ENCODE measurements at regions not wholly inside any gene's neighbourhood (a gene's known extent, or its start where the extent isn't known, plus 50 kb on each side); places are given as distances from the start of the nearest gene placed in this dataset.

DNA sequence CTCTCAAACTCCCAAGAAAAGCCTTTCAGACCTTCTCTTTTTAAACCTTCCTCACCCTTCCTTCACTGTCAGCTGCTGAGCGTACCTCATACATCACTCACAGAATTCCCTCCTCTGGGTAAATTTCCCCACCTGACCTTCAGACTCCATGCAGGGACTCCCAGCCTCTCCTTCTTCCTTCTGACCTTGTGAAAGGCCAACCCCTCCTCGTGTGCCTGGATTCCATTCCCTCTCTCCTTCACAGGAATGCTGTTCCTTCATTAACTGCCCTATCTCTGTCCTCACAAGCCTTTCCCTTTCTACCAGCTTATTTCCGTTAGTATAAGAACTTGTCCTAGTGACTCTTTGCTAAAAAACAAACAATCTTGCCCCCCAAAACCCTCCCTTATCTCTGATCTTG is 69.7 kb upstream of the MME start:
- ATAC-seq (ENCODE audit: low read depth) (no peak), DNase-seq (no peak)
- Mint-ChIP-seq H3K27me3 (no peaks in the 10 kb centered on the region), H3K36me3 (ENCODE audit: low read depth) (no peaks in the 10 kb centered on the region), H3K27ac (no peak overlapping the region), H3K4me3 (no peak overlapping the region), H3K9me3 (peaks cover 2% of the 10 kb centered on the region), H3K4me1 (no peaks in the 10 kb centered on the region)
- TF ChIP-seq, protein P1, sequence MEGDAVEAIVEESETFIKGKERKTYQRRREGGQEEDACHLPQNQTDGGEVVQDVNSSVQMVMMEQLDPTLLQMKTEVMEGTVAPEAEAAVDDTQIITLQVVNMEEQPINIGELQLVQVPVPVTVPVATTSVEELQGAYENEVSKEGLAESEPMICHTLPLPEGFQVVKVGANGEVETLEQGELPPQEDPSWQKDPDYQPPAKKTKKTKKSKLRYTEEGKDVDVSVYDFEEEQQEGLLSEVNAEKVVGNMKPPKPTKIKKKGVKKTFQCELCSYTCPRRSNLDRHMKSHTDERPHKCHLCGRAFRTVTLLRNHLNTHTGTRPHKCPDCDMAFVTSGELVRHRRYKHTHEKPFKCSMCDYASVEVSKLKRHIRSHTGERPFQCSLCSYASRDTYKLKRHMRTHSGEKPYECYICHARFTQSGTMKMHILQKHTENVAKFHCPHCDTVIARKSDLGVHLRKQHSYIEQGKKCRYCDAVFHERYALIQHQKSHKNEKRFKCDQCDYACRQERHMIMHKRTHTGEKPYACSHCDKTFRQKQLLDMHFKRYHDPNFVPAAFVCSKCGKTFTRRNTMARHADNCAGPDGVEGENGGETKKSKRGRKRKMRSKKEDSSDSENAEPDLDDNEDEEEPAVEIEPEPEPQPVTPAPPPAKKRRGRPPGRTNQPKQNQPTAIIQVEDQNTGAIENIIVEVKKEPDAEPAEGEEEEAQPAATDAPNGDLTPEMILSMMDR (IDR thresholded peaks at IDR 0.05): no peak
- CTCF ChIA-PET: no interaction called here
- intact Hi-C loops (cut with micrococcal nuclease): no loop called here
- POLR2A ChIA-PET: no interaction called here

DNA sequence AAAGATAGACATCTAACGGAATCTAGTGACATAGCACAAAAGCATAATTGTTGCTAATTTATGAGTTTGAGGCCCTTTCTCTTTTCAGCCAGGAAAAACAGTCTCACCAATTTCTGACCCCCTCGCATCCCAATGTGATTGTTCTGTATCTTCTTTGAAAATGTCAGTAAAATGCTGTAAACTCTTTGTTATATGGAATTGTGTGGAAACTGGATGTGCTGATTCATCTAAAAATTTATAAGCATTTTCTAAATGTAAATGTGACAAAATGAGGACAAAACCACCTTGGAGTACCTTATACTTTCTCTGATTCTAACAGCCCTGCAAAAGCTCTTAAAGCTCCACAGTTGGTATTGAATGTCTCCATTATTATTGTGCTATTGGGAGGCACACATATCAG is 70.9 kb upstream of the MME start:
- H3K9me3 Mint-ChIP-seq: peaks cover 2% of the 10 kb centered on the region
- no peaks in the 10 kb centered on the region for H3K27me3 Mint-ChIP-seq
- intact Hi-C loops (cut with micrococcal nuclease): no loop called here
- no peaks in the 10 kb centered on the region for H3K4me1 Mint-ChIP-seq
- H3K4me3 Mint-ChIP-seq: no peak overlapping the region
- no peaks in the 10 kb centered on the region for H3K36me3 Mint-ChIP-seq (ENCODE audit: low read depth)
- TF ChIP-seq, protein P1 (IDR thresholded peaks at IDR 0.05): no peak
- no peak for DNase-seq
- ChIA-PET CTCF (no interaction called here), POLR2A (no interaction called here)
- no peak overlapping the region for H3K27ac Mint-ChIP-seq
- no peak for ATAC-seq (ENCODE audit: low read depth)

DNA sequence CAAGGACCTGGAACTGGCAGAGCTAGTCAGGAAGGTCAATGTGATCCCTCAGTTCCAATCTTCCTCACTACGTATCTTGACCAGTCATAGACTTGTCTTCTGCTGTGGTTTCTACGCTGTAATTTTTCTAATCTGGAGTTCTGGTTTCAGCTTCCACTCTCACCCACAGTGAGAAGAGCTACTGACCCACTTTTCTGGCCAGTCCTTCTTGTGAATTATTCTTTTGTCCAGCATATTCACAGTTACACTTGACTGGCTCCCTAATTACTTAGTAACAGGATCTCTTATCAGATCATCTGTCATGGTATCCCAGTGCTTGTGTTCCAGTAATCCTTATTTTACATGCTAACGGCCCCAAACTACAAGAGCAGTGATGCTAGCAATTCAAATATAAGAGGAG is 72.4 kb upstream of the MME start:
- Mint-ChIP-seq H3K27me3 (no peaks in the 10 kb centered on the region), H3K9me3 (peaks cover 4% of the 10 kb centered on the region), H3K36me3 (ENCODE audit: low read depth) (no peaks in the 10 kb centered on the region), H3K4me3 (no peak overlapping the region), H3K4me1 (no peaks in the 10 kb centered on the region), H3K27ac (no peak overlapping the region)
- DNase-seq (no peak), ATAC-seq (ENCODE audit: low read depth) (no peak)
- TF ChIP-seq, protein P1 (IDR thresholded peaks at IDR 0.05): no peak
- ChIA-PET POLR2A (no interaction called here), CTCF (no interaction called here)
- intact Hi-C loops (cut with micrococcal nuclease): no loop called here

DNA sequence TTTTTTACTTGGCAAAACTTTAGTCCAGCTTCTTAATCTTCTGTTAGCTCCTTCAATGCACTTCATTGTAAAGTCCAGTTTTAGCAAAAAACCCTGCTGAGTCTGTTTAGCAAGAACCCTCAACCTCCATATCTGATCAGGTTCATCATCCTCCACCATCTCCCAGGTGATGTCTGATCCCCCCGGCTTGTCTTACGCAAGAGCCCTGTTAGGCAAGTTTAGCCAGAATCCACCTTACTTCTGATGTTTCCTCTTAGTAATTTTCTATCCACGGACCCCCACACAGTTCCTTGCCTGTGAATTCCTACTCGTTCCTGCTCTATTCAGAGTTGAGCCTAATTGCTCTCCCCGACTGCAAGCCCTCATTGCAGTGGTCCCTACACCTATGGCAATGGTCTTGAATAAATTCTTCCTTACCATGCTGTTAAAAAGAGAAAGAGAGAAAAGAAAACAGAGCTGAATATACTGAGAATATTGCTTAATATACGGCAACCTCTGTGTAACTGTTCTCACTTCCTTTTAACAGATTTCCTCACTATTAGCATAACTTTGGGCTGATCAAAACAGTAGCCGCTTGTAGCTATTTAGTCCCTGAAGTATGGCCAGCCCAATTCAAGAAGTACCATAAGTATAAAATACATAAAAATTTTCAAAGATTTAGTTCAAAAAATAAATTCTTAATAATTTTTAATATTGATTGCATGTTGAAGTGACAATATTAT is 78.7 kb upstream of the MME start:
- H3K36me3 Mint-ChIP-seq (ENCODE audit: low read depth): no peaks in the 10 kb centered on the region
- peaks cover 4% of the 10 kb centered on the region for H3K9me3 Mint-ChIP-seq
- POLR2A ChIA-PET: no interaction called here
- TF ChIP-seq, protein P1 (IDR thresholded peaks at IDR 0.05): no peak
- no peaks in the 10 kb centered on the region for H3K27me3 Mint-ChIP-seq
- no peak for ATAC-seq (ENCODE audit: low read depth)
- intact Hi-C loops (cut with micrococcal nuclease): no loop called here
- CTCF ChIA-PET: no interaction called here
- H3K4me3 Mint-ChIP-seq: no peak overlapping the region
- no peak for DNase-seq
- H3K4me1 Mint-ChIP-seq: peaks cover 2% of the 10 kb centered on the region
- no peak overlapping the region for H3K27ac Mint-ChIP-seq

DNA sequence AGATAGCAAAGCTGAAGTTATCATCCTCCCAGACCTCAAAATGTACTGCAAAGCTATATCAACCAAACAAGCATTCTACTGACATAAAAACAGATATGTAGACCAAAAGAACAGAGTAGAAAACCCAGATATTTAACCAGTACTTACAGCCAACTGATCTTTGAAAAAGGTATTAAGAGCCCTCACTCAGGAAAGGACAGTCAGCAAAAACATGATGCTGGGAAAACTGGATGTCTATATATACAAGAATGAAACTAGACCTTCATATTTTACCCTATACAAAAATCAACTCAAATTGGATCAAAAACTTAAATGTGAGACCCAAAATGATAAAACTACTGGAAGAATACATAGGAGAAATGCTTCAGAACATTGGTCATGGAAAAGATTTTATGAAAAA is 87.5 kb upstream of the MME start:
- no peak overlapping the region for H3K27ac Mint-ChIP-seq
- no peaks in the 10 kb centered on the region for H3K27me3 Mint-ChIP-seq
- intact Hi-C loops (cut with micrococcal nuclease): no loop called here
- DNase-seq (no peak), ATAC-seq (ENCODE audit: low read depth) (no peak)
- TF ChIP-seq, protein P1 (IDR thresholded peaks at IDR 0.05): no peak
- no peak overlapping the region for H3K4me3 Mint-ChIP-seq
- CTCF ChIA-PET: no interaction called here
- H3K9me3 Mint-ChIP-seq: no peaks in the 10 kb centered on the region
- POLR2A ChIA-PET: no interaction called here
- H3K4me1 Mint-ChIP-seq: no peaks in the 10 kb centered on the region
- H3K36me3 Mint-ChIP-seq (ENCODE audit: low read depth): no peaks in the 10 kb centered on the region

Data from activated B cell treated with CpG ODN at 0.5 μM for 24 hours (primary cell).